Activated CD8-positive, alpha-beta memory T cell treated with anti-CD3 and anti-CD28 coated beads, Interleukin-2, amount 50 U/mL, for 24 hours (primary cell): ENCODE measurements at regions not wholly inside any gene's neighbourhood (a gene's known extent, or its start where the extent isn't known, plus 50 kb on each side); places are given as distances from the start of the nearest gene placed in this dataset.

ENCODE experiments used
- DNase-seq: peaks from one replicate; pipeline ENCODE4 v3.0.0-alpha.2; 2020; ENCODE audit errors: extremely low read depth

DNA sequence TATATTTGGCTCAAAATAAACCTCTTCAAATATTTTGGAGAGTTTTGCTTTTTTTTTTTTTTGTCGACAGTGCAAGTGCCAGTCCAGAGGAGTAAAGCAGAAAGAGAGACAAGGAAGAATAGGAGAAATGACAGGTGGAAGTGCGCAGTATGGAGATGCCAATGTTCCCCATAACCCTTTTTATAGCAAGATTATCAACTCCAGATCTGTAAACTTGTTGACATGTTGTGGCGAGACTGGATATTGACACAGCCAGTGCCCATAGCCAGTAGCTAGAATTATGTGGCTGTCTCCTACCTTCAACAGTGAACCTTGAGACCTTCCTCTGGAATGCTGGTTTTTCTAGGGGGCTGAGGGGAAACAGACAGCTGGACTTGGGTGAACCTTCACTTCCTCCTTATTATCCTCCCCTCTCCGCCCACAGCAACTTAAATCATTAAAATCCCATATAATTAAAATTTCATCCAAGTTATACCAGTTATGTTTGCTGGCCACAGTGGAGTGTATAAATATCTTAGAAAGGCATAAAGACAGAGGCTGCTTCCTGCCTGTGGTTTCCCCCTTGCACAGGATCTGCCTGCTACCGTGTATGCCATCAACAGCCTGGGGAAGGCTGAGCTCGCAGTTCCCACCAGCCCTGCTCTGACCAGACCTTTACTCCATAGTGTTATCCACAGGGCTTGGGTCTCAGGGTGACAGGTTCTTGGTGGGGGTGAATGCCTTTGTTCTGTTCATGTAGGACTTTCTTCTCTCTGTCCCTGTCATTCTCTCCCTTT lies 112.3 kb upstream of the ANKH start:
- DNase-seq: no peak

- no peak for DNase-seq
Observed at GRCh38 chr5:14980698-14981097, 109.1 kb upstream of the ANKH start.

- DNase-seq: no peak
Observed at GRCh38 chr5:14977058-14977685, 105.6 kb upstream of the ANKH start.

- DNase-seq: no peak
Observed at GRCh38 chr5:14976486-14976885, 104.9 kb upstream of the ANKH start.

- DNase-seq: no peak
Observed at GRCh38 chr5:14971873-14972272, 100.3 kb upstream of the ANKH start.

DNA sequence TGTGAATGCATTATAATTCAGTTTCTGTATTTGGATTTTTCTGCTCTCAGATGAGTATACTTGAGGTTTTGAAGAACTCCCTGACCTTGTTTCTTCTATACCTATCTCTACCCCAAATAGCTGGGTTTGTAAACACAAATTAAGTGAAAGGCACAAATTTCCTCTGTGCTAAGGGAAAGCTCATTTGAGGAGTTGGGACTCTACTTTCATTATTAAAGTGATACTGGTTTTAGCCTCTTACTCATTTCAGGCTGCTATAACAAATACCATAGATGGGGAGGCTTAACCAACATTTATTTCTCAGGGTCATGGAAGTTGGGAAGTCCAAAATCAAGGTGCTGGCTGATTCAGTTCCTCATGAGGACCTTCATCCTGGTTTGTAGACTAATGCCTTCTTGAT lies 97.2 kb upstream of the ANKH start:
- DNase-seq: no peak

- DNase-seq: no peak
Observed at GRCh38 chr5:14967166-14967565, 95.6 kb upstream of the ANKH start.

GRCh38 chr5:14965815-14966214 lies 94.2 kb upstream of the ANKH start:
- no peak for DNase-seq

DNA sequence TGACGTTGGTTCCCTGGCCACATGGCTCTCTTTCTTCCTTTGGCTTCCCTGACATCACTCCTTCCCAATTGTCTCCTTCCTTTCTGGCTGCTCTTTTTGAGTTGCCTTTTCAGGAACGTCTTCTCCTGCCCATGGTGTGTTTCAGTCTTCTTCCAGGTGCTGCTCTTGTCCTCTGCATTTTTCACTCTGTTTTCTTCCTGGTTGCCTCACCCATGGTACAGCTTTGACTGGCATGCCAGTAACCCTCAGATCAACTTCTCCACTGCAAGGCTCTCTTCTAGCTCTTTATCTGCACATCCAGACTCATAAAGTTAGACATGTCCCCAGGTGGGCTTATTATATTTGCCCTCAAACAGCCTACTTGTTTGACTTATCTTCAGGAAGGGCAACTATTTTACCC lies 91.0 kb upstream of the ANKH start:
- no peak for DNase-seq

GRCh38 chr5:14960120-14960462 lies 88.5 kb upstream of the ANKH start:
- DNase-seq: no peak

DNA sequence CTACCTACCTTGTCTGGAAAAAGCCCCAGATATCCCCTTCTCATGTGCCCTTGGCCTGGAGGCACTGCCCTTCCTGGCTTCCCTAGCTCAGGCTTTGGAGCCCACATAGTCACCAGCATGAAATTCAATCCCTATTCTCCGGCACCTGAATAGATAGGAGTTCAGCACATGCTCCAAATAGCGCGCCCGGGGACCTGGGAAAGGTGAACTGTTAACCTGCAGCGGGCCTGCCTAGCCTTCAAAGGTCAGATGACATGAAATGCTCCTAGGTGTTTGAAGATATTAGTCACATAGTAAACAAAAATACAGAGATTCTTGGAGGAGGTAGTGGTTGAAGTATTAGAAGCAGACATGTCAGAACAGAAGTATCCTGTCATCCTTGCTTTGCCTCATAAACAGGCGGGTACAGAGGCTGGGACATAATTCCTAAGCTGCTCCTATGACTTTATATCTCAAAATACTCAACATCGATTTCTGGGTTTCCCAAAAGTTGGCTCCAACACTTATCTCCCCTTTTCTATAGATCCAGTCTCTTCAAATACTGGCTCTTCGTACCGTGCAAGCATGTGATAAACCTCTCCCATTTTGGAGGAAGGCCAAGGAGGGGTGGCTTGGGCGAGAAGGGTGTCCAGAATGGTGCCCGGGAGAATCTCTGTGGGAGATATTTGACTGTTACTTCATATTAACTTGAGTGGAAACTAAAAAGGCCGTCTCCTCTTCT lies 88.0 kb upstream of the ANKH start:
- DNase-seq: no peak

- DNase-seq: no peak
Observed at GRCh38 chr5:14958188-14958587, 86.6 kb upstream of the ANKH start.

DNA sequence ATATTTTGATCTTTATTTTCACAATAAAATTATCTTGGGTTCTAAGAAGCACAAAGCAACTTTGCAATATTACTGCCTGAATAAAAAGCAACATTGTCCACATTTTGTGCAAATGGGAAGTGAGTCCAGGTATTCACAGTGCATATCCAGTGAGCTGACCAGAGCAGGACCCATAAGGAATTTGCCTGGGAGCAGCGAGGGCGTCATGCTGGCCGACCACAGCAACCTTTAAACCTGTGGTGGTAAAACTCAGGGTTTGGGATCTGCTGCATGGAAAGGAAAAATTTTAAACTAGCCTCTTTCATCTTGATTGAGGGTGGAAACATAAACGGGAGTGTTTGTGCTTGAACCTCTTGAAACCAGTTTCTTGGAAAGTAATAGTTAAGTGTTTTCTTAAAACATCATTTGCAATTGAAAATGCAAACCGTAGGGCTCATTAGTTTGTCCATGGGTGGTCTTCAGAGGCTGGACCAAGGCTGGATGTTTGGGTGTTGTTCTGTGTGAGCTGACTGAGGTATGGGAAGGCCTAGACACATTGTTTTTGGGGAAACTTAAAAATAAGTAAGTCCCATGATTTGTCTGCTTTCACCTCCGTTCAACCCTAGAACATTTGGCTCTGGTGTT lies 85.0 kb upstream of the ANKH start:
- DNase-seq: no peak

DNA sequence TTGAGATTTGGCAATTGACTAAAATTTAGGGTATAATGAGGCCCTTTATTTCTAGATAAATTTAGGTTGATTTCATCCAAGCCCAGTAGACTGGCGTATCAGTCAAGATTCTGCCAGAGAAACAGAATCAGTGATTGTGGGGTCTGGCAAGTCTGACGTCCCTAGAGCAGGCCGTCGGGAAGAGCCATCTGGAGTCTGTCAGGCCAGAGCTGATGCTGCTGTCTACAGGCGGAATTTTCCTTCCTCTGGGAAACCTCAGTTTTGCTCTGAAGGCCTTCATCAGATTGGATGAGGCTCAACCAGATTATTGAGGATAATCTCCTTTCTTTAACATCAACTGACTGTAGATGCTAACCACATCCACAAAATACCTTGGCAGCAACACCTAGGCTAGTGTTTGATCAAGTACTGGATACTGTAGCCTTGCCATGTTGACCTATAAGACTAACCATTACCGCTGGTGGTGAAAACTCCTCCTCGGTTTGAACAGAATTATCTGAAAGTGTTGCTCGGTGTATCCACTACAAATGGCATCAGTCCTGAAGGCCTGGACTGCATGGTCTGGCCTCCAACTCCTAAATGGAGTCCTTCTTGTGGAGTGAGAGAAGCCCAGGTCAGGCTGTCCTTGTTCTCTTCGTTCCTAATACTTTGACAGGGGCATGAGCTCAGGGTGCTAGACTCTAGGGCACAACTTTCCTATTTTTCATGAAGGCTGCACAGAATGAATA lies 83.2 kb upstream of the ANKH start:
- DNase-seq: no peak

DNA sequence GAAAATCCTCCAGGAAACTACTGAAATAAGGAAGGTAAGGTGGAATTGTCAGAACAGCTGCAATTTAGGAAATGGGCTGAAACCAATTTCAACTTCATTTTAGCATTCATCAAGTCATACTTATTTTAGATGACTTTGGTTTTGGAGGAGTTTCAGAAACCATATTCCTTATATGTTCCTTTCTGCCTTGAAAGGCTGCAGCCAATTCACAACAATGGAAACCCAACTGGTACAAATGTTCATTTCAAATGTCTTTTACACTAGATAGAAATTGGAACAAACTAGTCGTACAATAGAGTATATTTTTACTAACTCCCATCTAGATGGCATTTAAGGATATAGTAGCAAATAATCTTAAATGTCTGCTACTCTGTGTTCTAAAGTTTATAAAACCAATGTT lies 82.6 kb upstream of the ANKH start:
- no peak for DNase-seq

DNA sequence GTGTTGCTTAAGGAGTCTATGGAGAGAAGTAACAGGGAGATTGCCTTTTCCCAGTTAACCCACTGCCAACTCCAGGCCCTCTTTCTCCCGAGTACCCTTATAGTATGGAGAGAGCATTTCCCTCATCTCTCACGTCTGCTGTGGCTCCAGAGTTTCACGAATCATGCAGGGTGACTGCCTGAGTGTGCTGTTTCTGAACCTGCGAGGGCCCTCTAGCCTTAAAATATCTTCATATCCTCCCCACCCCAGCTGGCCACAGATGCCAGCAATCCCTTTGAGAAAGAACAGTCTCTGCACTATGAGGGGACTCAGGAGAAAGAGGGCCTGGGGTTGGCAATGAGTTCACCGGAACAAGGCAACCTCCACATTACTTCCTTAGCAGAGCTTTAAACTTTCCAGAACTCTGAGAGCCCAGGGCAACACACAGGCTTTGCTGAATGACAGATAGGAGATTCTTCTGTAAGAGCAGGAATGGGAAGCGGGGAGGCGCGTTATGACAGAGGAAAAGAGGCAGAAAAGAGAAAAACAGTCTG lies 81.6 kb upstream of the ANKH start:
- no peak for DNase-seq

GRCh38 chr5:14948383-14948782 lies 76.8 kb upstream of the ANKH start:
- DNase-seq: no peak

GRCh38 chr5:14946815-14947620 lies 75.4 kb upstream of the ANKH start:
- no peak for DNase-seq

DNA sequence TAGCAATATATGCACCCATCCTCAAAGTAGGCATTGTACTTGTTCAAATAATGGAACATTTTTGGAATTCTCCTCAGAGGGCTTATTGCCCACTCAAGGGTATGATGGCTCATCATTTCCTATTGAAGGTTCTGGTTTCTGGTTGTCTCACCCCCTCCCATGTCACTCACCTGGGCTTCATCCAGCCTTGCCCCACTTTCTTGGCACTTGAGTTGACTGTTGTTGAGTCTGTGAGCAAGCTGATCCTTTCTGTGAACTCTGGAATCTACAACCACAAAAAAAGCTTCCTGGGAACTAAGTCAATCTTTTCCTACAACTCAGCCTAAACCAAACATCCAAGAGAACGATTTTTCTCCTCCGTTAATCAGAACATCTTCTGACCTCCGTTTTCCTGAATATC lies 73.9 kb upstream of the ANKH start:
- no peak for DNase-seq

GRCh38 chr5:14944996-14945395 lies 73.4 kb upstream of the ANKH start:
- no peak for DNase-seq

DNA sequence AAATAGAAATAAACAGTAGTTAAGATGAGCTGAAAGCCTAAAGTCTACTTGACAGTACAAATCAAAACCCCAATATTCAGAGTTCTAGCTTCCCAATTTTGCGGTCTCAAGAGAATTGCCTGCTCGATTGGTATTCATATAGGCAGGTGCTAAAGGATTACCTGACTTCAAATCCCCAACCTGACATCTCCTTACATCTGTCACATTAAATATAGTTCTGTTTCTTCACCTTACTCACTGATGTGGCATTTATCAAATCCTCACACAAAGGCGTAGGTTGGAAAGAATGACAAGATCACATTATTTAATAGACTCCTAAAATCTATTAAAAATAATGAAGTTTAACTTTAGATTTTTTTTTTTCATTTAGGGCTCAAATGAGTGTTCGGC lies 72.8 kb upstream of the ANKH start:
- DNase-seq: no peak
